Right lobe of liver (tissue), 6 donors: ENCODE measurements at regions not wholly inside any gene's neighbourhood (a gene's known extent, or its start where the extent isn't known, plus 50 kb on each side); places are given as distances from the start of the nearest gene placed in this dataset.

Source experiments
- ATAC-seq, 4 donors: fragments of 200-7000 bp; cut with Tn5 transposase; one replicate each; pipeline ENCODE4 v1.9.1; 2020; ENCODE audit warnings: mild to moderate bottlenecking in 4 of 4, moderate library complexity in 4 of 4
- DNase-seq, 3 donors: peaks; one replicate each; pipeline ENCODE4 v3.0.0-alpha.2; 2020
- H3K27ac ChIP-seq, 3 donors: fragments of 200-600 bp; one replicate each; pipeline ENCODE4 v1.8.0; 2022
- H3K27me3 ChIP-seq, 2 donors: fragments of 200-600 bp; one replicate each; pipeline ENCODE4 v1.8.0; 2022
- H3K36me3 ChIP-seq, 4 donors: fragments of 200-600 bp; sonication (generic) in 1 of 4; one replicate each; pipeline versions ENCODE4 v1.5.1 to v1.8.0; 2017 to 2022; ENCODE audit warnings: control low read depth in 1 of 4
- H3K4me1 ChIP-seq, 4 donors: fragments of 200-600 bp; sonication (generic) in 1 of 4; one replicate each; pipeline versions ENCODE4 v1.5.1 to v1.8.0; 2017 to 2022; ENCODE audit warnings: control low read depth in 1 of 4
- H3K4me3 ChIP-seq, 3 donors: fragments of 200-600 bp; one replicate each; pipeline ENCODE4 v1.8.0; 2022
- H3K9me3 ChIP-seq, 4 donors: fragments of 200-600 bp; sonication (generic) in 1 of 4; one replicate each; pipeline versions ENCODE4 v1.5.1 to v1.8.0; 2017 to 2022; ENCODE audit warnings: control low read depth in 1 of 4
- CTCF ChIP-seq, 4 donors: fragments of 200-600 bp in 3 of 4; fragments of 450-650 bp in 1 of 4; IDR thresholded peaks; one replicate each; pipeline versions ENCODE4 v1.5.1 to v1.8.0; 2016 to 2022; ENCODE audit warnings: antibody characterized with exemption in 4 of 4, mild to moderate bottlenecking in 2 of 4
- POLR2A ChIP-seq: fragments of 450-650 bp; IDR thresholded peaks from one replicate; pipeline ENCODE4 v1.6.1; 2017; ENCODE audit warnings: antibody characterized with exemption, mild to moderate bottlenecking
- WGBS: methylation state at CpG from one replicate; pipeline ENCODE4 v1.1.6; 2018; ENCODE audit warnings: low coverage, low lambda C conversion rate; ENCODE audit not compliant: insufficient coverage; ENCODE audit errors: missing lambda C conversion rate; 5-methylcytosine and 5-hydroxymethylcytosine counted together
- intact Hi-C, 2 donors: fragments of 100-400 bp; cut with DNase I; formaldehyde crosslinking; loops; one replicate each; pipeline versions ENCODE4 v1.11.2 to v1.14.1; 2022
- donor health status: DM: no; HTN: yes; CAD: no.
- donor health status: DM: no; HTN: no; CAD: no.
- donor health status: DM: no; HTN: no; CAD: no.
- donor health status: DM: no; HTN: yes; CAD: no.
- donor health status: DM: no; HTN: yes; CAD: no.

- peaks cover 0 to 12% (median 0%) of the 10 kb centered on the region in 4 donors for H3K4me1 ChIP-seq
- H3K27me3 ChIP-seq, result no peaks in the 10 kb centered on the region
- DNase-seq, result no peak
- peak overlapping the region in 2 of 3 donors; percentile 42 to 63 for H3K27ac ChIP-seq
- H3K9me3 ChIP-seq, result no peaks in the 10 kb centered on the region
- no peaks in the 10 kb centered on the region for H3K36me3 ChIP-seq
- WGBS, result 31% methylated on average over 2 of the region's 2 CpGs
- intact Hi-C loops, result no loop called here
- H3K4me3 ChIP-seq, result no peak overlapping the region
- peak in 1 of 4 donors; percentile 4 for ATAC-seq
- TF ChIP-seq CTCF (IDR thresholded peaks at IDR 0.05) (no peak), POLR2A (no peak)
Measured at GRCh38 chr13:47474326-47474725, 526.7 kb downstream of the SUCLA2 start.

GRCh38 chr13:47472516-47472915, 528.6 kb downstream of the SUCLA2 start:
- Histone ChIP-seq H3K9me3 (no peaks in the 10 kb centered on the region), H3K27me3 (no peaks in the 10 kb centered on the region), H3K4me1 (peaks cover 0 to 9% (median 0%) of the 10 kb centered on the region in 4 donors), H3K36me3 (no peaks in the 10 kb centered on the region), H3K4me3 (no peak overlapping the region), H3K27ac (no peak overlapping the region)
- ATAC-seq (no peak), DNase-seq (no peak)
- WGBS, result 84% methylated on average over 2 of the region's 2 CpGs
- intact Hi-C loops, result no loop called here
- no peak for TF ChIP-seq POLR2A
- TF ChIP-seq CTCF (IDR thresholded peaks at IDR 0.05), result no peak

GRCh38 chr13:47463726-47464125, 537.3 kb downstream of the SUCLA2 start:
- DNase-seq (no peak), ATAC-seq (no peak)
- WGBS, result no CpG with 5 or more reads among the region's 6 CpGs
- no peaks in the 10 kb centered on the region for H3K4me1 ChIP-seq
- no peak for TF ChIP-seq CTCF (IDR thresholded peaks at IDR 0.05)
- no peaks in the 10 kb centered on the region for H3K36me3 ChIP-seq
- no peak overlapping the region for H3K27ac ChIP-seq
- no peaks in the 10 kb centered on the region for H3K27me3 ChIP-seq
- intact Hi-C loops, result no loop called here
- no peak overlapping the region for H3K4me3 ChIP-seq
- H3K9me3 ChIP-seq, result no peaks in the 10 kb centered on the region

- Histone ChIP-seq H3K4me1 (no peaks in the 10 kb centered on the region), H3K27ac (no peak overlapping the region), H3K4me3 (no peak overlapping the region), H3K27me3 (no peaks in the 10 kb centered on the region), H3K36me3 (no peaks in the 10 kb centered on the region), H3K9me3 (no peaks in the 10 kb centered on the region)
- no CpG with 5 or more reads among the region's 2 CpGs for WGBS
- intact Hi-C loops, result no loop called here
- DNase-seq, result no peak
- ATAC-seq, result peak in 1 of 4 donors; percentile 81
- no peak for TF ChIP-seq CTCF (IDR thresholded peaks at IDR 0.05)
- TF ChIP-seq POLR2A, result no peak
Measured at GRCh38 chr13:47463002-47463401, 538.1 kb downstream of the SUCLA2 start.

GRCh38 chr13:47461816-47462215, 539.3 kb downstream of the SUCLA2 start:
- TF ChIP-seq CTCF (IDR thresholded peaks at IDR 0.05) (no peak), POLR2A (no peak)
- H3K4me1 ChIP-seq, result no peaks in the 10 kb centered on the region
- WGBS, result 60% methylated on average over 1 of the region's 1 CpG
- H3K27me3 ChIP-seq, result no peaks in the 10 kb centered on the region
- no peak overlapping the region for H3K4me3 ChIP-seq
- H3K36me3 ChIP-seq, result no peaks in the 10 kb centered on the region
- H3K27ac ChIP-seq, result no peak overlapping the region
- H3K9me3 ChIP-seq, result no peaks in the 10 kb centered on the region
- intact Hi-C loops, result no loop called here
- DNase-seq, result no peak
- no peak for ATAC-seq
